B cell (primary cell): ENCODE measurements at regions not wholly inside any gene's neighbourhood (a gene's known extent, or its start where the extent isn't known, plus 50 kb on each side); places are given as distances from the start of the nearest gene placed in this dataset.

Experiments used
- ATAC-seq: fragments of 200-7000 bp; cut with Tn5 transposase; one replicate; pipeline ENCODE4 v1.10.0; 2021; ENCODE audit warnings: low read depth, mild to moderate bottlenecking, moderate number of reproducible peaks, moderate library complexity
- CTCF ChIA-PET: fragments of 350-600 bp; sonication (Branson Sonifier 250); formaldehyde crosslinking; loops from one replicate; lab custom pipeline; 2021; ENCODE audit warnings: antibody characterized with exemption, inconsistent platforms; lab: Charles Lee
- POLR2A ChIA-PET: fragments of 350-600 bp; sonication (Branson Sonifier 250); formaldehyde crosslinking; loops from one replicate; lab custom pipeline; 2021; ENCODE audit warnings: antibody characterized with exemption; lab: Charles Lee
- DNase-seq: peaks from one replicate; pipeline ENCODE4 v3.0.0; 2013
- H2AFZ ChIP-seq: 2 replicates; pipeline ENCODE4 v1.6.1; 2012; ENCODE audit warnings: mild to moderate bottlenecking, low read depth, low read length; ENCODE audit not compliant: insufficient read depth, poor library complexity, severe bottlenecking
- H3K27ac ChIP-seq, 2 donors: 1 replicate in 1 of 2; 2 replicates in 1 of 2; pipeline ENCODE4 v1.5.1; 2012 to 2013; ENCODE audit warnings: low read length in 2 of 2, mild to moderate bottlenecking in 2 of 2, moderate library complexity in 1 of 2
- H3K27me3 ChIP-seq, 4 experiments: fragments of 200-600 bp in 1 of 4; sonication (generic) in 1 of 4; replicated peaks in 1 of 4; 1 replicate in 2 of 4; 2 replicates in 2 of 4; pipeline versions ENCODE4 v1.6.1 to v1.7.0; 2013 to 2016; ENCODE audit warnings: low read length in 3 of 4, mild to moderate bottlenecking in 2 of 4, mixed read lengths in 1 of 4, moderate library complexity in 1 of 4; ENCODE audit not compliant: insufficient read depth in 4 of 4, control insufficient read depth in 3 of 4; ENCODE audit errors: control extremely low read depth in 1 of 4
- H3K36me3 ChIP-seq, 2 experiments: replicated peaks in 1 of 2; 1 replicate in 1 of 2; 2 replicates in 1 of 2; pipeline versions ENCODE4 v1.6.1 to v1.7.1; 2013; ENCODE audit warnings: low read length in 1 of 2; ENCODE audit not compliant: insufficient read depth in 2 of 2, control insufficient read depth in 1 of 2; ENCODE audit errors: control extremely low read depth in 1 of 2, extremely low read depth in 1 of 2
- H3K4me1 ChIP-seq, 2 donors: fragments of 200-600 bp in 1 of 2; sonication (generic) in 1 of 2; 1 replicate in 1 of 2; 2 replicates in 1 of 2; pipeline versions ENCODE4 v1.5.1 to v1.6.1; 2013 to 2017; ENCODE audit warnings: low read length in 2 of 2; ENCODE audit not compliant: control insufficient read depth in 2 of 2, insufficient read depth in 2 of 2
- H3K4me2 ChIP-seq: replicated peaks from 2 replicates; pipeline ENCODE3; 2012; ENCODE audit warnings: mild to moderate bottlenecking, low read depth, low read length; ENCODE audit not compliant: poor library complexity, severe bottlenecking
- H3K4me3 ChIP-seq, 5 experiments: fragments of 200-600 bp in 1 of 5; sonication (generic) in 1 of 5; 1 replicate in 3 of 5; 2 replicates in 2 of 5; pipeline versions ENCODE4 v1.5.1 to v1.7.0; 2011 to 2016; ENCODE audit warnings: low read length in 4 of 5, mild to moderate bottlenecking in 4 of 5, low read depth in 2 of 5, control low read depth in 1 of 5, moderate library complexity in 1 of 5; ENCODE audit not compliant: insufficient read depth in 1 of 5; ENCODE audit errors: control extremely low read depth in 1 of 5, extremely low read depth in 1 of 5
- H3K79me2 ChIP-seq: fragments of 200-600 bp; sonication (generic); one replicate; pipeline ENCODE4 v1.6.0; 2016; ENCODE audit warnings: low read length; ENCODE audit not compliant: control insufficient read depth, insufficient read depth
- H3K9ac ChIP-seq: fragments of 200-600 bp; sonication (generic); 2 replicates; pipeline ENCODE4 v1.6.1; 2017; ENCODE audit warnings: mild to moderate bottlenecking, low read length, moderate library complexity
- H3K9me3 ChIP-seq, 3 donors: one replicate each; pipeline versions ENCODE4 v1.6.1 to v1.7.1; 2013; ENCODE audit warnings: low read length in 2 of 3; ENCODE audit not compliant: control insufficient read depth in 2 of 3, insufficient read depth in 1 of 3; ENCODE audit errors: control extremely low read depth in 1 of 3
- H4K20me1 ChIP-seq: 2 replicates; pipeline ENCODE4 v1.6.0; 2012; ENCODE audit warnings: mild to moderate bottlenecking, low read length; ENCODE audit not compliant: insufficient read depth, control insufficient read depth, poor library complexity, severe bottlenecking
- H3K27ac Mint-ChIP-seq: one replicate; pipeline ENCODE4 v1.8.0; 2021; ENCODE audit warnings: mixed read lengths
- H3K27me3 Mint-ChIP-seq: one replicate; pipeline ENCODE4 v1.8.0; 2021; ENCODE audit warnings: mixed read lengths
- H3K4me1 Mint-ChIP-seq: one replicate; pipeline ENCODE4 v1.8.0; 2021; ENCODE audit warnings: mixed read lengths
- H3K4me3 Mint-ChIP-seq: one replicate; pipeline ENCODE4 v1.8.0; 2021; ENCODE audit warnings: mixed read lengths
- H3K9me3 Mint-ChIP-seq: one replicate; pipeline ENCODE4 v1.8.0; 2022; ENCODE audit warnings: mixed read lengths; ENCODE audit not compliant: insufficient read depth
- CTCF ChIP-seq: fragments of 200-600 bp; IDR thresholded peaks from one replicate; pipeline ENCODE4 v1.8.0; 2022; ENCODE audit warnings: antibody characterized with exemption, mild to moderate bottlenecking
- EZH2 ChIP-seq: IDR thresholded peaks from 2 replicates; pipeline ENCODE4 v1.6.1; 2012; ENCODE audit warnings: borderline replicate concordance, low read depth, mild to moderate bottlenecking, moderate library complexity, low read length; ENCODE audit not compliant: insufficient read depth, poor library complexity, severe bottlenecking
- WGBS: methylation state at CpG from one replicate; pipeline ENCODE4 v1.1.5; 2013; ENCODE audit warnings: missing lambda C conversion rate; ENCODE audit not compliant: insufficient coverage; 5-methylcytosine and 5-hydroxymethylcytosine counted together
- intact Hi-C: fragments of 100-400 bp; cut with micrococcal nuclease; formaldehyde crosslinking; loops from one replicate; pipeline ENCODE4 v1.10.0; 2022

DNA sequence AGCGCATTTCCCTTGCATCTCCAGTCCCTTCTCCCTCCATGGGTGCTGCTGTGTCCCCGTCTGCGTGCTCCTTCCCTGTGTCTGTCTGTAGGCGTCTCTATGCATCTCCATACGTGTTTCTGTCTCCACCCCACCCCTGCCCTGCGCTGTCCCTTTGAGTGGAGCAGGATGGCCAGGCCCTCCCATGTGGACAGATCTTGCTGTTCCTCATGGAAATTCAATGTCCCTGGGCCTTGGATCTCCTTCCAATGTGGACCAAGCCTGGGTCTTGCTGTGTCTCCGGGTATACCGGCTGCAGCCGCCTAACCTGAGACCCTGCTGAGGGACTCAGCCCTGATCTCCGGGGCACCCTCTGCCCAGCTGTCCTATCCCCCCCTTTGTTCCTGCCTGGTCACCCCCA, 172.7 kb downstream of the BMP7 start:
- no peak overlapping the region for H3K4me2 ChIP-seq
- ATAC-seq (no peak), DNase-seq (no peak)
- ChIA-PET POLR2A (no interaction called here), CTCF (no interaction called here)
- no peak overlapping the region for H2AFZ ChIP-seq
- TF ChIP-seq EZH2 (no peak), CTCF (no peak)
- H3K9ac ChIP-seq, result no peak overlapping the region
- intact Hi-C loops, result loop anchor here (10.0 kb wide), 1 partner anchor 1111 kb away; no protein-coding TSS in a partner anchor
- WGBS, result 91% methylated on average over 9 of the region's 10 CpGs
- no peak overlapping the region for H3K27ac ChIP-seq
- peaks cover 0 to 6% of the 10 kb centered on the region in 2 donors for H3K4me1 ChIP-seq
- Mint-ChIP-seq H3K4me3 (no peak overlapping the region), H3K9me3 (no peaks in the 10 kb centered on the region), H3K27me3 (peaks cover 3% of the 10 kb centered on the region), H3K27ac (no peak overlapping the region), H3K4me1 (peaks cover 10% of the 10 kb centered on the region)
- no peaks in the 10 kb centered on the region for H3K27me3 ChIP-seq
- H3K9me3 ChIP-seq, result peaks cover 0 to 7% (median 0%) of the 10 kb centered on the region in 3 donors
- H3K4me3 ChIP-seq, result no peak overlapping the region
- H4K20me1 ChIP-seq, result no peaks in the 10 kb centered on the region
- H3K36me3 ChIP-seq, result no peaks in the 10 kb centered on the region
- H3K79me2 ChIP-seq, result no peaks in the 10 kb centered on the region

GRCh38 chr20:57094252-57094891, 172.1 kb downstream of the BMP7 start:
- Histone ChIP-seq H2AFZ (no peak overlapping the region), H3K27me3 (no peaks in the 10 kb centered on the region), H3K36me3 (no peaks in the 10 kb centered on the region), H3K4me1 (peaks cover 0 to 6% of the 10 kb centered on the region in 2 donors), H4K20me1 (no peaks in the 10 kb centered on the region), H3K79me2 (no peaks in the 10 kb centered on the region), H3K4me3 (no peak overlapping the region), H3K27ac (no peak overlapping the region), H3K9me3 (peaks cover 0 to 7% (median 0%) of the 10 kb centered on the region in 3 donors), H3K4me2 (no peak overlapping the region), H3K9ac (no peak overlapping the region)
- ChIA-PET POLR2A (no interaction called here), CTCF (no interaction called here)
- Mint-ChIP-seq H3K9me3 (no peaks in the 10 kb centered on the region), H3K27me3 (peaks cover 3% of the 10 kb centered on the region), H3K4me3 (no peak overlapping the region), H3K27ac (no peak overlapping the region), H3K4me1 (peaks cover 10% of the 10 kb centered on the region)
- DNase-seq, result no peak
- intact Hi-C loops, result loop anchor here (10.0 kb wide), 1 partner anchor 1110 kb away; no protein-coding TSS in a partner anchor
- 82% methylated on average over 11 of the region's 16 CpGs for WGBS
- TF ChIP-seq CTCF (no peak), EZH2 (no peak)
- no peak for ATAC-seq
